Activated naive CD8-positive, alpha-beta T cell treated with anti-CD3 and anti-CD28 coated beads for 36 hours (primary cell): ENCODE measurements at regions not wholly inside any gene's neighbourhood (a gene's known extent, or its start where the extent isn't known, plus 50 kb on each side); places are given as distances from the start of the nearest gene placed in this dataset.

Source experiments
- DNase-seq: peaks from one replicate; pipeline ENCODE4 v3.0.0; 2021
- H3K27ac Mint-ChIP-seq: one replicate; pipeline ENCODE4 v1.8.0; 2022; ENCODE audit warnings: mild to moderate bottlenecking, moderate library complexity, mixed read lengths
- H3K27me3 Mint-ChIP-seq: one replicate; pipeline ENCODE4 v1.8.0; 2022; ENCODE audit warnings: mild to moderate bottlenecking, mixed read lengths
- H3K36me3 Mint-ChIP-seq: one replicate; pipeline ENCODE4 v1.8.0; 2021; ENCODE audit warnings: mild to moderate bottlenecking, mixed read lengths
- H3K4me1 Mint-ChIP-seq: one replicate; pipeline ENCODE4 v1.8.0; 2021; ENCODE audit warnings: mixed read lengths
- H3K4me3 Mint-ChIP-seq: one replicate; pipeline ENCODE4 v1.8.0; 2022; ENCODE audit warnings: mild to moderate bottlenecking, moderate library complexity, mixed read lengths
- H3K9me3 Mint-ChIP-seq: one replicate; pipeline ENCODE4 v1.8.0; 2022; ENCODE audit warnings: mixed read lengths

GRCh38 chr2:15722980-15723379, 131.3 kb downstream of the DDX1 start:
- Mint-ChIP-seq H3K27me3 (no peaks in the 10 kb centered on the region), H3K36me3 (no peaks in the 10 kb centered on the region), H3K4me3 (no peak overlapping the region), H3K9me3 (no peaks in the 10 kb centered on the region), H3K27ac (no peak overlapping the region), H3K4me1 (no peaks in the 10 kb centered on the region)
- no peak for DNase-seq

GRCh38 chr2:15724235-15724634, 132.6 kb downstream of the DDX1 start:
- Mint-ChIP-seq H3K27ac (no peak overlapping the region), H3K27me3 (no peaks in the 10 kb centered on the region), H3K9me3 (no peaks in the 10 kb centered on the region), H3K4me3 (no peak overlapping the region), H3K36me3 (no peaks in the 10 kb centered on the region), H3K4me1 (no peaks in the 10 kb centered on the region)
- no peak for DNase-seq

GRCh38 chr2:15725101-15725781, 133.6 kb downstream of the DDX1 start:
- Mint-ChIP-seq H3K4me1 (no peaks in the 10 kb centered on the region), H3K4me3 (no peak overlapping the region), H3K27ac (no peak overlapping the region), H3K27me3 (peaks cover 3% of the 10 kb centered on the region), H3K36me3 (no peaks in the 10 kb centered on the region), H3K9me3 (no peaks in the 10 kb centered on the region)
- no peak for DNase-seq

- Mint-ChIP-seq H3K9me3 (no peaks in the 10 kb centered on the region), H3K36me3 (no peaks in the 10 kb centered on the region), H3K27me3 (peaks cover 3% of the 10 kb centered on the region), H3K4me1 (no peaks in the 10 kb centered on the region), H3K4me3 (no peak overlapping the region), H3K27ac (no peak overlapping the region)
- DNase-seq = no peak
These were observed 134.1 kb downstream of the DDX1 start for GRCh38 chr2:15725782-15726112.

GRCh38 chr2:15726321-15727057, 134.8 kb downstream of the DDX1 start:
- H3K27ac Mint-ChIP-seq = no peak overlapping the region
- H3K36me3 Mint-ChIP-seq = no peaks in the 10 kb centered on the region
- no peak for DNase-seq
- no peak overlapping the region for H3K4me3 Mint-ChIP-seq
- H3K4me1 Mint-ChIP-seq = no peaks in the 10 kb centered on the region
- no peaks in the 10 kb centered on the region for H3K9me3 Mint-ChIP-seq
- H3K27me3 Mint-ChIP-seq = peaks cover 3% of the 10 kb centered on the region

- Mint-ChIP-seq H3K36me3 (no peaks in the 10 kb centered on the region), H3K4me3 (no peak overlapping the region), H3K27me3 (peaks cover 3% of the 10 kb centered on the region), H3K9me3 (no peaks in the 10 kb centered on the region), H3K4me1 (no peaks in the 10 kb centered on the region), H3K27ac (no peak overlapping the region)
- DNase-seq = no peak
These were observed 136.0 kb downstream of the DDX1 start for GRCh38 chr2:15727396-15728244.

- Mint-ChIP-seq H3K27ac (no peak overlapping the region), H3K4me3 (no peak overlapping the region), H3K36me3 (no peaks in the 10 kb centered on the region), H3K9me3 (no peaks in the 10 kb centered on the region), H3K27me3 (peaks cover 3% of the 10 kb centered on the region), H3K4me1 (no peaks in the 10 kb centered on the region)
- DNase-seq = no peak
These were observed 136.7 kb downstream of the DDX1 start for GRCh38 chr2:15728245-15728938.

GRCh38 chr2:15729001-15729400, 137.3 kb downstream of the DDX1 start:
- H3K27me3 Mint-ChIP-seq = peaks cover 3% of the 10 kb centered on the region
- no peak overlapping the region for H3K27ac Mint-ChIP-seq
- H3K4me1 Mint-ChIP-seq = no peaks in the 10 kb centered on the region
- no peaks in the 10 kb centered on the region for H3K36me3 Mint-ChIP-seq
- no peak overlapping the region for H3K4me3 Mint-ChIP-seq
- DNase-seq = no peak
- H3K9me3 Mint-ChIP-seq = no peaks in the 10 kb centered on the region

- H3K36me3 Mint-ChIP-seq = no peaks in the 10 kb centered on the region
These were observed 138.3 kb downstream of the DDX1 start for GRCh38 chr2:15729709-15730544.

GRCh38 chr2:15730545-15731212, 139.0 kb downstream of the DDX1 start:
- Mint-ChIP-seq H3K27me3 (peaks cover 6% of the 10 kb centered on the region), H3K4me3 (no peak overlapping the region), H3K36me3 (no peaks in the 10 kb centered on the region), H3K4me1 (no peaks in the 10 kb centered on the region), H3K27ac (no peak overlapping the region), H3K9me3 (no peaks in the 10 kb centered on the region)
- no peak for DNase-seq

More at GRCh38 chr2:15729709-15730544, 138.3 kb downstream of the DDX1 start:
- Mint-ChIP-seq H3K27ac (no peak overlapping the region), H3K4me3 (no peak overlapping the region), H3K4me1 (no peaks in the 10 kb centered on the region), H3K27me3 (peaks cover 3% of the 10 kb centered on the region), H3K9me3 (no peaks in the 10 kb centered on the region)
- DNase-seq = no peak

- Mint-ChIP-seq H3K9me3 (no peaks in the 10 kb centered on the region), H3K36me3 (no peaks in the 10 kb centered on the region), H3K27me3 (peaks cover 6% of the 10 kb centered on the region), H3K4me1 (no peaks in the 10 kb centered on the region), H3K4me3 (no peak overlapping the region), H3K27ac (no peak overlapping the region)
- DNase-seq = no peak
These were observed 139.7 kb downstream of the DDX1 start for GRCh38 chr2:15731213-15731888.

- DNase-seq = no peak
- H3K36me3 Mint-ChIP-seq = no peaks in the 10 kb centered on the region
- H3K9me3 Mint-ChIP-seq = no peaks in the 10 kb centered on the region
- peaks cover 6% of the 10 kb centered on the region for H3K27me3 Mint-ChIP-seq
- no peak overlapping the region for H3K27ac Mint-ChIP-seq
- no peaks in the 10 kb centered on the region for H3K4me1 Mint-ChIP-seq
- no peak overlapping the region for H3K4me3 Mint-ChIP-seq
These were observed 140.2 kb downstream of the DDX1 start for GRCh38 chr2:15731889-15732271.

- Mint-ChIP-seq H3K27me3 (peaks cover 6% of the 10 kb centered on the region), H3K27ac (no peak overlapping the region), H3K4me1 (no peaks in the 10 kb centered on the region), H3K36me3 (no peaks in the 10 kb centered on the region), H3K4me3 (no peak overlapping the region), H3K9me3 (no peaks in the 10 kb centered on the region)
- no peak for DNase-seq
These were observed 140.8 kb downstream of the DDX1 start for GRCh38 chr2:15732341-15733077.
